ENCODE measurements at regions not wholly inside any gene's neighbourhood (a gene's known extent, or its start where the extent isn't known, plus 50 kb on each side); places are given as distances from the start of the nearest gene placed in this dataset.
A peak's percentile ranks its signal among the peaks of the same experiment; 100 is the strongest.
"Not testable (repeated sequence)": the region's sequence is repeated elsewhere in the genome, so short reads cannot be mapped to it uniquely, and the experiment has no call there.

GRCh38 chr3:16708285-16708684 is 103.1 kb upstream of the DAZL start:
- H3K27ac ChIP-seq: no peak overlapping the region
- TF ChIP-seq, protein P1, sequence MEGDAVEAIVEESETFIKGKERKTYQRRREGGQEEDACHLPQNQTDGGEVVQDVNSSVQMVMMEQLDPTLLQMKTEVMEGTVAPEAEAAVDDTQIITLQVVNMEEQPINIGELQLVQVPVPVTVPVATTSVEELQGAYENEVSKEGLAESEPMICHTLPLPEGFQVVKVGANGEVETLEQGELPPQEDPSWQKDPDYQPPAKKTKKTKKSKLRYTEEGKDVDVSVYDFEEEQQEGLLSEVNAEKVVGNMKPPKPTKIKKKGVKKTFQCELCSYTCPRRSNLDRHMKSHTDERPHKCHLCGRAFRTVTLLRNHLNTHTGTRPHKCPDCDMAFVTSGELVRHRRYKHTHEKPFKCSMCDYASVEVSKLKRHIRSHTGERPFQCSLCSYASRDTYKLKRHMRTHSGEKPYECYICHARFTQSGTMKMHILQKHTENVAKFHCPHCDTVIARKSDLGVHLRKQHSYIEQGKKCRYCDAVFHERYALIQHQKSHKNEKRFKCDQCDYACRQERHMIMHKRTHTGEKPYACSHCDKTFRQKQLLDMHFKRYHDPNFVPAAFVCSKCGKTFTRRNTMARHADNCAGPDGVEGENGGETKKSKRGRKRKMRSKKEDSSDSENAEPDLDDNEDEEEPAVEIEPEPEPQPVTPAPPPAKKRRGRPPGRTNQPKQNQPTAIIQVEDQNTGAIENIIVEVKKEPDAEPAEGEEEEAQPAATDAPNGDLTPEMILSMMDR (IDR thresholded peaks at IDR 0.05): no peak
- no peak for TF ChIP-seq ZFX (IDR thresholded peaks at IDR 0.05; ENCODE audit: borderline replicate concordance)

DNA sequence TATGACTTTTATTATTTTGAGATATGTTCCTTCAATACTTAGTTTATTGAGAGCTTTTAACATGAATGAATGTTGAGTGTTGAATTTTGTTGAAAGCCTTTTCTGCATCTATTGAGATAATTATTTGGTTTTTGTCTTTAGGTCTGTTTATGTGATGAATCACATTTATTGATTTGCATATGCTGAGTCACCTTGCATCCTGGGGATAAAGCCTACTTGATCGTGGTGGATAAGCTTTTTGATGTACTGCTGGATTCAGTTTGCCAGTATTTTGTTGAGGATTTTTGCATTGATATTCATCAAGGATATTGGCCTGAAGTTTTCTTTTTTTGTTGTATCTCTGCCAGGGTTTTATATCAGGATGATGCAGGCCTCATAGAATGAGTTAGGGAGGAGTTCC is 106.5 kb upstream of the DAZL start:
- not testable (repeated sequence) for H3K27ac ChIP-seq

GRCh38 chr3:16715281-16715680 is 110.1 kb upstream of the DAZL start:
- TF ChIP-seq ZFX (IDR thresholded peaks at IDR 0.05; ENCODE audit: borderline replicate concordance): no peak
- TF ChIP-seq, protein P1 (IDR thresholded peaks at IDR 0.05): no peak

DNA sequence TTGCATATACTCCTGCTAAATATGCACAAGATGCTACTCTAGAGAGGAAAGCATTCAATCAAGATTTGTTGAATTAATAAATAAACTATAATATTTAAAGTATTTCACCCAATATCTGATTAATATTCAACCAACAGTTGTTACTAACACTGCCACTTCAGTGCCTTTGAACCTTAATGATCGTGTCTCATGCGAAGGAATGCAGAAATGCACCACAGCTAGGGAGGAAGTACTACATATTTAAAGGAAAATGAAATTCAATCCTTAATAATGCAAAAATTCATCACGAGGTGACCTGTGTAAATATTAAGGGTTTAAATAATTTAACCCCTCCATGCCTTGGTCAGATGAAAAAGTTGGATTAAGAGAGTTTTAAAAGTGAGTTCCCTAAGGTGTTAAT is 114.2 kb upstream of the DAZL start:
- TF ChIP-seq ZFX (IDR thresholded peaks at IDR 0.05; ENCODE audit: borderline replicate concordance): no peak
- TF ChIP-seq, protein P1 (IDR thresholded peaks at IDR 0.05): no peak
- H3K27ac ChIP-seq: no peak overlapping the region

More at GRCh38 chr3:16715281-16715680, 110.1 kb upstream of the DAZL start:
- H3K27ac ChIP-seq: no peak overlapping the region

DNA sequence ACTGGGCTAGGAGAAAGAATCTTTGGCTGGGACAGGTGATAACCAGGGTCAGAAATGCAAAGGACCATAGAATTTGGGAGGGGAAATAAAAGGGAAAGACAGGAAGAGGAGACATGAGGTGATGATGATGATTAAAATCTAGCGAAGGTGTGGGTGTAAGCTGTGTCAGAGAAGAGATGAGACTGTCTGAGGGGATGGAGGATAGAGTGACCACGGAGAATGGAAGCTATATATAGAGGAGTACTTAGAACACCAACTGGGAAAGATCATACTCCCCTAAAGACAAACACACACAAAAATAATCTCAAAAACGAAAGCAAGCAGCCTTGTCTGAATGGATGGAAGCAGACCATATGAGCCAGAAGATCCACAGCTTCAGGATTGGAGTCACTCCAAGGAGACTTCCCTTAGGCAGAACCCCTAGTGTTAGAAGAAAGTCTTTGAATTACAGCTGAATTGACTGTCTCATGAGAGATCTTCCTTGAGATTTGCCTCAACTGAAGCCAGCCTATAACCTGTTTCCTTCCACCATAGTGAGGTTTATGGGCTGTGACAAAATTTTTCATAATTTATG is 115.2 kb upstream of the DAZL start:
- H3K27ac ChIP-seq: no peak overlapping the region
- no peak for TF ChIP-seq ZFX (IDR thresholded peaks at IDR 0.05; ENCODE audit: borderline replicate concordance)
- TF ChIP-seq, protein P1 (IDR thresholded peaks at IDR 0.05): no peak

GRCh38 chr3:16721494-16721893 is 116.3 kb upstream of the DAZL start:
- TF ChIP-seq, protein P1 (IDR thresholded peaks at IDR 0.05): no peak
- no peak for TF ChIP-seq ZFX (IDR thresholded peaks at IDR 0.05; ENCODE audit: borderline replicate concordance)
- no peak overlapping the region for H3K27ac ChIP-seq

- TF ChIP-seq ZFX (IDR thresholded peaks at IDR 0.05; ENCODE audit: borderline replicate concordance): no peak
- TF ChIP-seq, protein P1 (IDR thresholded peaks at IDR 0.05): peak; percentile 30; the same call in 1 of the 2 replicates
- no peak overlapping the region for H3K27ac ChIP-seq
Measured at GRCh38 chr3:16723978-16724377, 118.8 kb upstream of the DAZL start.

DNA sequence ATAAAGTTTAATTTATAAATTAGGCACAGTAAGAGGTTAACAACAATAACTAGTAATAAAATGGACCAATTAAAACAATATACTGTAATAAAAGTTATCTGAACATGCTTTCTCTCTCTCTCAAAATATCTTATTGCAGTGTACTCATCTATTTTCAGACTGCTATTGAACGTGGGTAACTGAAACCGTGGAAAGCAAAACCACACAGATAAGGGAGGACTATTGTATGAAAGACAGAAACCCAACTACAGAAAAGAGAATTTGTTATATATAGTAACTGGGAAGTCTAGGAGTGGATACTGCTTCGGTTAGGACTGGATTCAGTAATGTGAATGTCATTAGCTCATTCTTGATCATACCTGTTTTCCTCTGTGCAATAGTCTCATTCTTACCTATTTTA is 119.3 kb upstream of the DAZL start:
- no peak overlapping the region for H3K27ac ChIP-seq
- TF ChIP-seq, protein P1 (IDR thresholded peaks at IDR 0.05): no peak
- no peak for TF ChIP-seq ZFX (IDR thresholded peaks at IDR 0.05; ENCODE audit: borderline replicate concordance)
